HG03565 (cell line): ENCODE measurements at regions not wholly inside any gene's neighbourhood (a gene's known extent, or its start where the extent isn't known, plus 50 kb on each side); places are given as distances from the start of the nearest gene placed in this dataset.
A peak's percentile ranks its signal among the peaks of the same experiment; 100 is the strongest.

Experiments used
- ATAC-seq: cut with Tn5 transposase; IDR thresholded peaks from one replicate; pipeline ENCODE4 v1.9.1; 2021; ENCODE audit warnings: mild to moderate bottlenecking, moderate library complexity; ENCODE audit not compliant: unreplicated experiment

DNA sequence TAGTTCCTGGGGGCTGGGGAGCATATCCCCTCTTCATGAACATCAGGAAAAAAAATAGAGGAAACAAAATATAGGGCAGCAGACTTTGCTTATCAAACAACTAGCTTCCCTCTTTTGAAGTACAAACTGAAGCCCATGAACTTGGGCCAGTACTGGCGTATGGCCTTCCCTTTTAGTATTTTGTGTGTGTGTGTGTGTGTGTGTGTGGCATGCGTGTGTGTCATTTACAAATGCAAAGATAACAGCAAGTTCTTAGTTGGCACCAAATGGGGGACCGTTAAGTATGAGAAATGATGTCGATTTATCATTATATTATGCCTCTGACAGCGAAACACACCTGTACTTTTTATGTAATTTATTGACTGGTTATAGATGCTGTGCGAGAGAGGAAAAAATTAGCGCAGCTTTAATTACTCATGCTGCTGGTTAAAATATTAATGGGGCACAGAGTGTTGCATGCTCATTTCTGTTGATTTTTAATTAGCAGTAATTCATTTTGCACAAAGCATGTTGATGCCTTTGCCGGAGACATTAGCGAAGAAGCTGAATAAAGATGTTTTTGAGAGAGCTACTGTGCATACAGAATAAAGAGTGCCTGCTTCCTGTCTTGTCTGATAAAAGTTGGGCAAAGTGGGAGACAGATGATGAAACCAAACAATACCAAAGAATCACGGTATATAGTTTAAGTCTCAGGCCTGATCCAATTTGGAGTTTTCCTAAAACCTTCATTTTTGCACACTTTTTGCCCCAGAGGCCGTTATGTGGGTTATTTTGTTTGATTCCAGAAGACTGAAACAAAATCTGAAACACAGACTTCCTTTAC, 297.1 kb downstream of the SATB1 start:
- ATAC-seq: no peak

GRCh38 chr3:18127174-18127858, 297.8 kb downstream of the SATB1 start:
- peak; percentile 93 for ATAC-seq

DNA sequence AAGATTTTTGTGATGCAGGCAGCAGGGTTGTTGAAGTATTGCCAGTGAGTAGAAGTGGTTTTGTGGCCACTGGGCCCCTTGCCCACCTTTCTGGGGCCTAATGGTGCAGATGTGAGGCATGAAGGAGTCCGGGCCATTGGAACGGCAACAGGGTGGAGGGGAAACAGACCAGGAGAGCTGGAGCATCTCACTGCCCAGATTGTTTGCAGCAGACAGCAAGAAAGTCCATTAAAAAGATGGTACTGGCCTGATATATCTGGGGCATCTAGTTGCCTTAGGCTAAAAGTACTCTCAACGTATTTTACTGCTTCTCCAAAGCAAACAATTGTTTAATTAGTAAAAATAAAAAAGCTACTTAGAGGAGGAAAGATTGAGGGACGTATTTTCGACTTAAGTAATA, 298.4 kb downstream of the SATB1 start:
- ATAC-seq: no peak

DNA sequence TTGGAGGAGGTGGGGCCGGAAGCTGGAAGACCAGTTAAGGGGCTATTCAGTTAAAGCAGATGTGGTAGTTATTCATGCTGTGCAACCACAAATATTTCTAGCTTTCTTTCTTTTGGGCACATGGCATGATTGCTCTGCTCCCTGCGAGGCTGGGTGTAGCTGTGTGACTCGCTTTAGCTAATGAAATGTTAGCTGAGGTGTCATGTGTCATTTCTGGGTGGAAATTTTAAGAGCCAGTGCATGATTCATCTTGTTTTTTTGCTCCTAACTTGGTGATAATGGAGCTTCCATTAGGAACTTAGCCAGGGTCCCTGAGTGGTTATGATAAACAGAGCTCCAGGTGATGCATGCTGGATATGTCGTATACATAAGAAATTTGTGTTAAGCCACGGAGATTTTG, 300.6 kb downstream of the SATB1 start:
- no peak for ATAC-seq

DNA sequence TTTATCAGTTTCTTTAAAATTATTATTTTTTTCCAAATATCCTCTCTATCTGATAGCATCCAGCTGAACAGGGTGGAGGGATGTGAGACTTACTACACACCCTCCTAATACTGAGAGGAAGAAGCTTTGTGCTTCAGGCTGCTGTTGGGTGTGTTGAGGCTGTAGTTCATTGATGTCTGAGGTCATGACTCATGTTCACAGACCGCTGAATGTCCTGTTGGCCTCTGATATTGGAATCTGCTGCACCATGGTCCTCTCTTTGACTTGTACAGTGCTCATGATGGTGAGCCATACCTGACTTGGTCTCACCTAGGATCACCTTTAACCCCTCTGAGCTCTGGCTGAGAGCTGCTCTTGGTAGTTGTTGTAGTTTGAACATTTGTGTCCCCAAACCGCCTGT, 302.9 kb downstream of the SATB1 start:
- ATAC-seq: no peak

GRCh38 chr3:18121020-18121419, 304.1 kb downstream of the SATB1 start:
- ATAC-seq: no peak

- ATAC-seq: no peak
Observed at GRCh38 chr3:18119866-18120265, 305.3 kb downstream of the SATB1 start.

DNA sequence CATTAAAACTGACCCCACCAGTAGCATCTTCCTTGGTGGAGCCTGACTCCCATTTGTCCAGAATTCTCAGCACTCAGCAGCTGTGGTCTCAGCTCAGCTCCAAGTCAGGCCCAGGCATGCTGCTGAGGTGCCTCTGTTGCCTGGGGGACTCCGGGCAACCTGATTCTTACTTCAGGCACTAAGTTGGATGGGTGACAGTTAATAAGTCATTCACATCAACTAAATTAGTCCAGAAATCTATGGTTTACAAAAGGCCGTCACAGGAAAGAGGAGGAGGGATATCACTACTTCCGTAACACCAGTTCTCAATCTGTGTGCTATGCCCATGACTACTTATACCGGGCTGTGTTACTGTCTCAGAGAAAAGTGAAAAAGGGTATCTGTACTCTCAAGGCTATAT, 310.2 kb downstream of the SATB1 start:
- ATAC-seq: no peak

- no peak for ATAC-seq
Observed at GRCh38 chr3:18113417-18113816, 311.7 kb downstream of the SATB1 start.

- no peak for ATAC-seq
Observed at GRCh38 chr3:18112674-18113375, 312.3 kb downstream of the SATB1 start.

DNA sequence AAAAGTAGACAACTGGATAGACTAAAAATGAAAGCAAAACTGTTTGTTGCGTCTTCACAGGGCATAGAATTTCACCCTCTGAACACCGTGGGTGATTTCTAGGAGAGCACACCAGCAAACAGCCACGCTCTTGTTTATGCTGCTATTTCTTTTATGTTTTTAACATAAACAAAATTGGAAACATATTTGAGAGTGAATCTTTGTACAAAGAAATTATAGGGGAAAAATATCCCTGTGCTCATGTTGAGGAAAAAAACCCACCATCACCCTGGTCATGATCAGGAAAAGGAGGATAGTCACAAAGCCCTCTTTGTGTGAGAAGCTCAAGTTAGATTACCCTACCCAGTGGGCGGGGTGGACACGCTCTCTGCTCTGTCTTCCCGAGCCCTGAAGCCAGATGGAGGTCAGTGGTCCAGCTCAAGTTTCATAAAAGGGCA, 313.3 kb downstream of the SATB1 start:
- peak; percentile 88 for ATAC-seq

- ATAC-seq: no peak
Observed at GRCh38 chr3:18103591-18103990, 321.5 kb downstream of the SATB1 start.

DNA sequence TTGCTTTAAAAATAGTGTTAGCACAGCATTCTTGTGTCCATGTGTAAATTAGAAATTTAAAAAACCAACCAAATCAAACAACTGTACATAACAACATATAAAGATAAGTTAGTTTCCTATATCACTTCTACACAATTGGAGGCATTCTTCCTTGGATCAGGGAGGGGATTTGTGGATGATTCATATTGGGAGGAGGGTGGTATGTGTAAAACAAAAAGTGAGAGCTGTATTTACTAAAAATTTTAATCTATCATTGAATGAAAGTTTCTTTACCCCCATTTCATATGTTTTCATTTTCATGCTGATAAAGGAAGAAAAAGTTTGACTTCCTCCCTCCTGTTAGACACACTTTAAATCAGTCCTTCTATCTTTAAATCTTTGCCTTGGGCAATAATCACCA, 325.0 kb downstream of the SATB1 start:
- ATAC-seq: no peak

GRCh38 chr3:18099611-18100010, 325.5 kb downstream of the SATB1 start:
- ATAC-seq: no peak

GRCh38 chr3:18098960-18099587, 326.1 kb downstream of the SATB1 start:
- ATAC-seq: no peak

DNA sequence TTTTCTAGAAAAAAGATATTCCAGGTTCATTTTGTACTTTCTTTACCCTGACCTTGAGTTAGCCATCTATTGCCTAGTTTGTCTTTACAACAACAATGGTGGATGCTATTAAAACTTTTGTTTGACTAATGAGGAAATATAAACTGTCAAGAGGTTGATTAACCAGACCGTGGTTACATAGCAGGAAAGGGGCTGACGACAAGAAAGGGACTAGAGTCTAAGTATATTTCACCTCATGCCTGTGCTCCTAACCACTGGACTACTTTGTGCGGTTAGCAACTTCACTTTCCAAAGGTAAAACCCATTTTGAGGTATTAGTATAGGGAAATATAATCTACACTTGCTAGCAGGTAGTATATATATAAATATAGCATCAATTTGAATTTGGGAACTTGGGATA, 327.1 kb downstream of the SATB1 start:
- ATAC-seq: no peak

- no peak for ATAC-seq
Observed at GRCh38 chr3:18097473-18097872, 327.7 kb downstream of the SATB1 start.

DNA sequence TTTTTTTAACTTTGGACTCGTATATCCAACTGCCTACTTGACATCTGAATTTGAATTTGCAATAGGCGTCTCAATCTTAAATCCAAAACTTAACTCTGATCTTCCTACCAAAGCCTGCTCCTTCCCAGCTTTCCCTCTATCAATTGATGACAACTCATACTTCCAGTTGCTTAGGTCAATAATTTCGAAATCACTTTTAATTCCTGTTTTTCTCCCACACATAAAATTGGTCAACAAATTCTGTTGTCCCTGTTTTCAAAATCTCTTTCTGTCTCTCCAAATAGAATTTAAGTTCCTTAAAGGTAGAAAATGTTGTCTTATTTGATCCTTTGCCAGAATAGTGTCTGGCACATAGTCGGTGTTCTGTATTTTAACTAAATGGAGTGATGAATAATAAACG, 332.4 kb downstream of the SATB1 start:
- no peak for ATAC-seq

GRCh38 chr3:18090377-18090776, 334.8 kb downstream of the SATB1 start:
- ATAC-seq: no peak

- no peak for ATAC-seq
Observed at GRCh38 chr3:18087988-18088387, 337.2 kb downstream of the SATB1 start.

DNA sequence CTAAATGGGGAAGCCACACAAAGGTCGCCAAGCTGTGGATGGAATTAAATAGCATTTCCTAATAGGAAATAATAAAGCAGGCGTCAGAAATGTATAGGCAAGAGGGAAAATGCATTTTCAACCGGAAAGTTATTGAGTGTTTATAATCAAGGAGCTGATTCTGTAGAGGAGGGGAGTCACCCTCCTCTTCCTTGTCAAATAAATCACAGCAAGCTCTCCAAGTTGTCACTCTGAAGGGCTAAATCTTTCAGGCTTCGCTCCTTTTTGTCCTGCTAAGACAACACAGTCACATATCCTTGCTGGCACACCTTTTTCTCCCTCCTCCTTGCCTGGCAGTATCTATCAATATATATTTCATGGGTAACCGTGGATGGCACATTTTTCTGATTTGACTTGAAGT, 338.4 kb downstream of the SATB1 start:
- ATAC-seq: no peak
